ELF-1 (cell line): ENCODE measurements at regions not wholly inside any gene's neighbourhood (a gene's known extent, or its start where the extent isn't known, plus 50 kb on each side); places are given as distances from the start of the nearest gene placed in this dataset.

Source experiments
- DNase-seq: peaks from one replicate; pipeline ENCODE4 v3.0.0-alpha.2; 2016; ENCODE audit warnings: low read depth, low spot score

DNA sequence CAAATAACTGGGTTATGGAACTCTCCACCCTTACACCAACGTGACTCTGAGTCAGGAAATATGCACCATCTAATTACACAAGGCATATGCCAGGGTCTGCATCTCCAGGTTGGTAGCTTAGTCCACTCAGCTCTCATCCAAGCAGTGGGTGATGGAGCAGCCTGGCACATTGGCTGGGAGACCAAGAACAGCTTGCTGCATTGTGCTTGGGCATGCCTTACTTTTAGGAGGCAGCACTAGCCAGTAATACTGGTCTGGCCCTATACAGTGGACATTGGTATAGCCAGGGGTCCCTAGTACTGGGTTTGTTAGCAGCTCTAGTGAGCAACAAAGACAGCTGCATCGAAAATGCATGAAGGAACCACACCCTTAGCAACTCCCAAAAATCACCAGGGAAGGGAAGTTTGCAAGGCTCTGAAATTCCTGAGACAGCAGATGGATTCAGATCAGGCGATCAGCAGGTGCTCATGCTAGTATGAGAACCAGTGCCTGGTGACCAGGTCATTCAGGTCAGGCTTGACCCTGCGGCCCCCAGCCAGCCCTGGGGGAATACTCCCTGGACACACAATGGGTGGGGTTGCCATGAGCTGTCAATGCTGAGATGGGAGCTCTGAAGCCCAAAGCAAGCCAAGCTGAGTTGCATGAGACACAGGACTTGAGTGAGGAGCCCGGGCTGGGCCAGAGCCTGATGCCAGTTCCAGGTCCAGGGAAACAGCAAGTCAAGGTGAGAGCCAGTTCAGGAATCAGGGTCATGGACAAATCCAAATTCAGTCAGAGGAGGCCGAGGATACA lies 217.9 kb upstream of the ZMIZ1 start:
- DNase-seq = no peak

GRCh38 chr10:78851647-78852046 lies 217.1 kb upstream of the ZMIZ1 start:
- DNase-seq = peak; percentile 37

GRCh38 chr10:78852466-78853240 lies 216.1 kb upstream of the ZMIZ1 start:
- DNase-seq = peak; percentile 68

DNA sequence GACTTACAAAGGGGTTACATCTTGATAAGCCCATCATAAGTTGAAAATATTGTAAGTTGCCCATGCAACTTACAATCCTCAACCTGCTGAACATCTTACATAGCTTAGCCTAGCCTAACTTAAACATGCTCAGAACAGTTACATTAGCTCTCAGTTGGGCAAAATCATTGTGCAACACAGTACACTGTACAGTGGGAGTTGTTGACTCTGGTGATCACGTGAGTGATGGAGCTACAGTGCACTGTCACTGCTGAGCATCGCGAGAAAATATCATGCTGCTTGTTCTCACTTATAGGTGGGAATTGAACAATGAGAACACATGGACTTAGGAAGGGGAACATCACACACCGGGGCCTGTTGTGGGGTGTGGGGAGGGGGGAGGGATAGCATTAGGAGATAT lies 214.9 kb upstream of the ZMIZ1 start:
- DNase-seq = no peak

GRCh38 chr10:78856421-78856820 lies 212.3 kb upstream of the ZMIZ1 start:
- DNase-seq = no peak

GRCh38 chr10:78857193-78857592 lies 211.6 kb upstream of the ZMIZ1 start:
- DNase-seq = no peak

DNA sequence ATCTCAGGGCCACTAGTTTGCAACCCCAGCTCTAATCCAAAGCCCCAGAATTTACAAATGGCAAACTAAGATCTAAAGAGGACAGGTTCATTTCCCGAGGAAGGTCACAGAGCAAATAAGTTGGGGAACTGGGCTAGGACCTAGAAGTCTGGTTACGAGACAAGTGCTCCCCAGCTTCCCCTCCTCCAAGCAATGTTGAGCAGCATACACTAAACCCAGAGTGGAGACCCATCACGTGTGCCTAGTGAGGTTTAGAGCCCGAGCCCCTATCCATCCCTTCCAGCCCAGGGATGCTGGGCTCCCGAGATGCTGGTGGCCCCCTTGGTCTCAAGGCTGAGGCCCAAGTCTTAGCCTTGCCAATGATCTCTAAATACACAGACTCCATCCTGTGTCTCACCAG lies 209.5 kb upstream of the ZMIZ1 start:
- DNase-seq = no peak

DNA sequence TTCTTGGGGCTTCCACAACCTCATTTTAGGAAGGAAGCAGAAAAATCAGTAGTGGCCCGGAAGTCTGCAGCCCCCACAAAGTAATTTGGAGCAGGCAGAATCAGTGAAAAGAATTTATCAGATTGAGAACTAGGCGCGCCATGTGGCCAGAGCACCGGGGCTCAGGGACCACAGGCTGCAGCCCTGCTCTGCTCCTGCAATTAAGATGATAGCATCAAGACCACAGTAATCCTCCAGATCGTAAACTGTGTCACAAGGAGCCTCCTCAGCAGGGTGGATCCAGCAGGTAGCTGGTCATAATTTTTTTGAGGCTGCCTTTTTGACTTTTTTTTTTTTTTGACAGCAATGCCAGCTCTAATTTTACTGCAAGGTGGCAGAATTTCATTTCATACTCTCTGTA lies 209.0 kb upstream of the ZMIZ1 start:
- DNase-seq = no peak

DNA sequence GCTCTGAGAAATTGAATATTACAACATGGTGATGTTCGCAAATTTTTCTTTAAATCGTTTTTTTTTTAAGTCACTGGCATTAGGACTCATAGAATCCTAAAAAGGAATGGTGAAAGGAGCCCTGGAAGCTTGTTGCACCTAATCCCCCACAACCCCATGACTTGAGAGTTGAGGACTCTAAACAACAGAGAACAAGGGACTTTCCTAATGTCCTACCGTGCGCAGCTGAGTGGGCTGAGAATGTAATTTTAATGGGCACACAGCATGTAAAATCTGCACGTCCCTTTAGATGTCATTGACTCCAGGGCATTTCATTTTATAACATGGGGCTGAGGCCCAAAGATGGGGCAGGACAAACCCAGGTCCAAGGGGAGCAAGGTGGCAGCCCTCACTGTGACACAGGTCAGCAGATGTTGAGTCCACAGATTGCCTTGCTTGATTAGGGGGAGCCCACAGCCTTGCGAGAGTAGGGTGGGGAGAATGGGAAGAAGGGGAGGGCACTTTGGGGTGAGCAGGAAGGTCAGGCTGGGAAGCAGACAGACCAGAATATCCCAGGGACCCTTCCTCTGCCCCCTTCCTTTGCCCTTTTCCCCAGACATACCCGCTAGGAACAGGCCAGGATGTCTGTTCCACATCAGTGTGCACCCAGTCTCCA lies 208.4 kb upstream of the ZMIZ1 start:
- no peak for DNase-seq

DNA sequence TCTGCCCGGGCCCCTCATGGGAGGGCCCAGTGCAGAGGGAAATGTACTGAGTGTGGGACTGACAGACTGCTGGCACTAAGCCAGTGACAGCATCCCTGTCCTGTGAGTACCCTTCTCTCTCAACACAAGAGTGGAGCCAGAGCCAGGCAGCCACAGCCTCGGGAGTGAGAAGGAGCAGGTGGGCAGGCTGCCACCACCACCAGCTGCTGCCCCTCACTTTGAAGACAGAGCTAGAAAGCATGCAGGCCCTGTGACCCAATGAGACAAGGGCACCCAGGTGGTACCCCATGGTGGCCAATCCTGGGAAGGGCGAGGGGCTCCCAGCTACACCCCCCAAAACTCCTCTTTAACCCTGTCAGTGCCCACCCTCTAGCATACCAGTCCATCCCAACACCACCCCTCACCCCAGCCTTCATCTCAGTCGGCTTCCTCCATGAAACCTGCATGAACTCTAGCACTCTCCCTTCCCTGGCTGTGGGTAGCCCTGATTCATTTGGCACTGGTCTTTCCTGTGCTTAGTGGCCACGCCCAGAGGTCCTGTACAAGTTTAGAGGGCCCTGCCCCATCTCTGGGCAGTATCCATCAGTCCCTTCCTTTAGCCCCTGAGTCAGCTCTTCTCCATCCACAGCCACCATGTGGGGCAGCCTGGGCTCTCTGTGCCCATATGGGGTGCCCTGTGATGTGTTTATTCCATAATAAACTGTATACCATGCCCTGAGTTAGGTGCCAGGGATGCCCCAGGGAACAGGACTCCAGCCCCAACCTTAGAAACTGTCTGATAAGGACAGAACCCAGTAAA lies 207.0 kb upstream of the ZMIZ1 start:
- DNase-seq = no peak

DNA sequence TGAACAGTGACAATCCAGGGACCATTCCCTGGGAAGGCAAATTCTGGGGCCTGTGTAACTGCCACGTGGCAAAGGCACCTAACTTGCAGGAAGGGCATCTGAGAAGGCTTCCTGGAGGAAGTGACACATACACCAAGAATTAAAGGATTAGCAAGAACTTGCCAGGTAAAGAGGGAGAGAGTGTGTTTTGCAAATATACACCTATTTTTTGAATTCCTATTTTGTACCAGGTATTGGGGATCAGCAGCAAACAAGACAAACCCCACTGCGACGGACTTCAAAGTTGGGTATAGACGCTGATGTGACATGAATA lies 206.5 kb upstream of the ZMIZ1 start:
- DNase-seq = no peak

GRCh38 chr10:78863140-78863905 lies 205.4 kb upstream of the ZMIZ1 start:
- DNase-seq = no peak

DNA sequence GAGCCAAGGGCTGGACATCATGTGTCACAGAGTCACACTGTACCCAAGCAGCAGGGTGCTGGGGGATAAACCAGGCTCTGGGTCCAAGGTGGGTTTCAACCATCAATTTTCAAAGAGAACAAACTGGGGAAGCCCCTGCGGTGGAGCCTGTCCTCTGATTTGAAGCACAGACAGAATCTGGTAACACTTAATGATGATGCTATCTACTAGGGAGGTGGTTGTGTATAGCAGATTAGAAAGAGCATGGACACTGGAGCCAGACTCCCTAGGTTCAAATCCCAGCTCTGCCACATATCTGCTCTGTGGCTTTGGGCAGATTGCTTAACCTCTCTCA lies 204.9 kb upstream of the ZMIZ1 start:
- no peak for DNase-seq

DNA sequence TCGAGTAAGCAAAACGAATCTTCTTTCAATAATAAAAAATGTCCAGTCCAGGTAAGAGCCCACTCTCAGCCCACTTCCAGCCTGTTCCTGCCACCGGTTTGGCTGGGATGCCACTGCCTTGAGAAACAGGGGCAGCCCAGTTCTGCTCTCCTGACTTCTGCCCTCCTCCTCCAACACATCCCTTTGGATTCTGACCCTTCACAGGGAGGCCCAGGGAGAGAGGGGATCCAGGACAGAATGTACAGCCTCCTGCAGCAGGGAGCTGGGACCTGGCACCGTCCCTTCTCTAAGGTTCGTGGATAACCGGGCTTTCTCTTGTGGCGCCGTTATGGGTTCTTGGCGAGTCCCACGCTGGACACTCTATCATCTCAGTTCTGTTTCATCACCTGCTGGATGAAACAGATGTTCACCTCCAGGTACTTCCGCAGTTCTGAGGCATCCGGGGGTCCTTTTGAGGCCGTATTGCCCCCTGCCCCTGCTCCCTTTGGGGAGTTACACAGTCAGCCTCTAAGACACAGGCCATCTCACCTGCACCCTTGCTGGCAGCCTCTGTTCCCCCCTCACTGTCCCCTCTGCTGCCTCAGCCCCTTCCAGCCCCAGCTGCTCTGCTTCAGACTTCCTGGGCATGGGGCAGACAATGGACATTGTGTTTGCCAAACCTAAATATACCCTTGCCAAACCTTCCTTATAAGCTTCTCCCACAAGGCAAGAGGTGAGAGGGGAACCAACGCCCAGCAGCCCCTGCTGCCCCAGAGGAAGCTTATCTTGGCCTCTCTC lies 203.8 kb upstream of the ZMIZ1 start:
- DNase-seq = no peak

DNA sequence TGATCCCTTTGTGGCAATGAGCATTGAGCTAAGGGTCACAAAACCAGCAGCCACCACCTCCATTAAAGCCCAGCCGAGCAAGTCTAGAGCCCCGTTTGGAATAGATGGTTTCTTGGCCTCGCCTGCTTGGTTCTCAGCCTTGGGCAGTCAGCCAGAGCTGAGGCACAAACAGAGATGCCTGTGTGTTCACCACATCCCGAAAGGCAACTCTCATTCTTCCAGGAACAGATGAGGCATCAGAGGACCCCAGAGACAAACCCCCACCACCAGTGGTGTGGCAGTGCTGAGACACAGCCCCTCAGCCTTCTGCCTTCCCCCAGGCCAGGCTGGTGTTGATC lies 203.3 kb upstream of the ZMIZ1 start:
- DNase-seq = no peak

DNA sequence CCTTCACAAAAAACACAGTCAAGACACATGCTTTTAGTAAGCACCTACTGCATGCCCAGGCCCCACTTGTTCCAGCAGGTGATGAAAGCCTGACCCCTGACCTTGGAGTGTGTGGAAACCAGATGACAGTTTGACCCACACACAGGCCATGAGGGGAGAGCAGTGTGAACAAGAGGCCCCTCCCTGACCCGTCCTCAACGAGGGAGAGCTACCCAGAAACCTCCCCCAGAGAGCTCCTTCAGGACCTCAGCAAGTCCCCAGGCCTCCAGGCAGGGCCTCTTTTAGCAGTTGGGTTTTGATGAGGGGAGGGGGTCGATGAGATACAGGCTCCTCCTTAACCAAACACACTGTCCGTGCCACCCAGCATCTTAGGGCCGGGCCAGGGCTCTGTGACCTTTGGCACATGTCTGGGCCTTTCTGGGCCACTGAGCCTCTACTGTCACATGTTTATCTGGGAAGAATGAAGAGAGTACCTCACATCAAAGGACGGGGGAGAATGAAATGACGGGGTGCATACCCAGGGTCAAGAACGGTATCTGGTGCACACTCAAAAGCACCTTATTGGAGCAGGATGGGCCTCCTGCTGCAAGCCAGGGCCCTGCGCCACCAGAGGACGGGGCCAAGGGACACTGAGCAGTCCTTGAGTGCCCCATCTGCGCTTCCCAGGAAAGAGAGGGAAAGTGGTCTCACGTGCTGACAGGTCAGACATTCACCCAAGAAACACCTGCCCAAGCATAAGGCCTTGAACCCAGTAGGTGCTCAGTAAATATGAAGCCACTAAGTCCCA lies 202.6 kb upstream of the ZMIZ1 start:
- no peak for DNase-seq

- no peak for DNase-seq
Observed at GRCh38 chr10:78866731-78867554, 201.8 kb upstream of the ZMIZ1 start.

DNA sequence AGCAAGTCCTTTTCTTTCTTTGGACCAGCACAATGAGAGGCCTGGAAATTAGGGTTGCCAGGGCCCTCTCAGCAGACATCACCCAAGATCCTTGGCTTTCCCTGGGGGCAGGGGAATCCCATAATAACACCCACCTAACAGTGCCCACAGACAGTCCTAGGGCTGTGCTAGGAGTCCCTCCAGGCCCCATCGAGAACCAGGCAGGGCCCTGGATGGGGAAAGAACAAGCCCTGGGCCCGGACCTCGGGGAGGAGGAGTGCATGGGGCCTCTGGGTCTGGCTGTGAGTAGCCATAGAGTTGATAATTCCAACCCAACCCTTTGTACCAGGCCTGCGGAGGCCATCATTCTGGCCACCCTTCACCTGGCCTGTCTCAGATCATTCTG lies 201.2 kb upstream of the ZMIZ1 start:
- DNase-seq = no peak

- DNase-seq = no peak
Observed at GRCh38 chr10:78868048-78868447, 200.7 kb upstream of the ZMIZ1 start.
